ENCODE measurements at regions not wholly inside any gene's neighbourhood (a gene's known extent, or its start where the extent isn't known, plus 50 kb on each side); places are given as distances from the start of the nearest gene placed in this dataset.

DNA sequence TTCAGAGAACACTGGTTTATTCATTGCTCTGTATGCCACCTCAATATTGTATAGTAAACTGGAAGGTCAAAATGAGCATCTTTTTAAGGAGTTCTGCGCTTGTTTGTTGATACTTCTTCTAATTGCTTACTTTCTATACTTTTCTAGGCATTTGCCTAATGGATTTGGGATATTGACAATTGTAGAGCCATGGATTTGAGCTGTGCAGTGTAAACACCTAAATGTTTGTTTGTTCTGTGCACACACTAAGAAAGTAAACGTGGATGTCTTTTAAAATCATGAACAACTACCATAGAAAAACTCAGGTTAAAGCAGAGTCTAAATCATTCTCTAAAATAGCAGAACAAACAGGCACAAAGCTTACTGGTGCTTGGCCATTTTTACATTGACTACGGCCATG is 436.6 kb upstream of the GBE1 start:
- TF ChIP-seq EZH2phosphoT487 (IDR thresholded peaks at IDR 0.05; ENCODE audit: borderline replicate concordance, low read length) (no peak), EZH2 (IDR thresholded peaks at IDR 0.05; ENCODE audit: low read length, unreplicated experiment) (no peak)
- TF ChIP-seq, protein P1, sequence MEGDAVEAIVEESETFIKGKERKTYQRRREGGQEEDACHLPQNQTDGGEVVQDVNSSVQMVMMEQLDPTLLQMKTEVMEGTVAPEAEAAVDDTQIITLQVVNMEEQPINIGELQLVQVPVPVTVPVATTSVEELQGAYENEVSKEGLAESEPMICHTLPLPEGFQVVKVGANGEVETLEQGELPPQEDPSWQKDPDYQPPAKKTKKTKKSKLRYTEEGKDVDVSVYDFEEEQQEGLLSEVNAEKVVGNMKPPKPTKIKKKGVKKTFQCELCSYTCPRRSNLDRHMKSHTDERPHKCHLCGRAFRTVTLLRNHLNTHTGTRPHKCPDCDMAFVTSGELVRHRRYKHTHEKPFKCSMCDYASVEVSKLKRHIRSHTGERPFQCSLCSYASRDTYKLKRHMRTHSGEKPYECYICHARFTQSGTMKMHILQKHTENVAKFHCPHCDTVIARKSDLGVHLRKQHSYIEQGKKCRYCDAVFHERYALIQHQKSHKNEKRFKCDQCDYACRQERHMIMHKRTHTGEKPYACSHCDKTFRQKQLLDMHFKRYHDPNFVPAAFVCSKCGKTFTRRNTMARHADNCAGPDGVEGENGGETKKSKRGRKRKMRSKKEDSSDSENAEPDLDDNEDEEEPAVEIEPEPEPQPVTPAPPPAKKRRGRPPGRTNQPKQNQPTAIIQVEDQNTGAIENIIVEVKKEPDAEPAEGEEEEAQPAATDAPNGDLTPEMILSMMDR (conservative IDR thresholded peaks at IDR 0.05; ENCODE audit: low read depth, low read length) = no peak

Measured in PC-3 (cell line).